HL-60 (cell line): ENCODE measurements at regions not wholly inside any gene's neighbourhood (a gene's known extent, or its start where the extent isn't known, plus 50 kb on each side); places are given as distances from the start of the nearest gene placed in this dataset.

ENCODE experiments used
- GABPA ChIP-seq: IDR thresholded peaks from 2 replicates; pipeline ENCODE4 v1.6.1; 2012; ENCODE audit warnings: low read depth
- POLR2AphosphoS5 ChIP-seq: IDR thresholded peaks from 2 replicates; pipeline ENCODE4 v1.6.1; 2012; ENCODE audit warnings: low read depth
- SPI1 ChIP-seq: IDR thresholded peaks from 2 replicates; pipeline ENCODE4 v1.6.1; 2012; ENCODE audit warnings: low read depth, mild to moderate bottlenecking, borderline replicate concordance
- TF ChIP-seq, protein P1 (sequence below): IDR thresholded peaks from one replicate; pipeline ENCODE4 v1.5.1; 2011; ENCODE audit warnings: low read length, control low read depth, inconsistent platforms; ENCODE audit not compliant: insufficient read depth

DNA sequence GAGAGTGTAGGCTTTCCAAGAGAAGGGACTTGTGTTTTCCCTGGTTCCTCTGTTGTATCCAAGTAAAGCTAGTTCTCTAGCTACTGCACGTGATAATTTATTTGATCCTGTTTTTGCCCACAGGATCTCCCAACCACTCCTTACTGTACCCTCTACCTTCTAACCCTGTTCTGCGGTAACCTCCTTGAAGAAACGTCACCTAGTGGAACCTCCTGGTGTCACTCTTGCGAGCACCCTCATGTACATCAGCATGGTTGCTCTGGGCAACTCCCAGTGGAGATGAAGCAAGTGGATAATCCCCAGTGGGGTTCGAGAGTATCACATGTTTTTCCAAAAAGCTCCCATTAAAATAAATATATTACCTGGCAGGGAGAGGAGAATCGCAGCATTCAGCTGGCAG lies 108.9 kb upstream of the CLMP start:
- TF ChIP-seq, protein P1, sequence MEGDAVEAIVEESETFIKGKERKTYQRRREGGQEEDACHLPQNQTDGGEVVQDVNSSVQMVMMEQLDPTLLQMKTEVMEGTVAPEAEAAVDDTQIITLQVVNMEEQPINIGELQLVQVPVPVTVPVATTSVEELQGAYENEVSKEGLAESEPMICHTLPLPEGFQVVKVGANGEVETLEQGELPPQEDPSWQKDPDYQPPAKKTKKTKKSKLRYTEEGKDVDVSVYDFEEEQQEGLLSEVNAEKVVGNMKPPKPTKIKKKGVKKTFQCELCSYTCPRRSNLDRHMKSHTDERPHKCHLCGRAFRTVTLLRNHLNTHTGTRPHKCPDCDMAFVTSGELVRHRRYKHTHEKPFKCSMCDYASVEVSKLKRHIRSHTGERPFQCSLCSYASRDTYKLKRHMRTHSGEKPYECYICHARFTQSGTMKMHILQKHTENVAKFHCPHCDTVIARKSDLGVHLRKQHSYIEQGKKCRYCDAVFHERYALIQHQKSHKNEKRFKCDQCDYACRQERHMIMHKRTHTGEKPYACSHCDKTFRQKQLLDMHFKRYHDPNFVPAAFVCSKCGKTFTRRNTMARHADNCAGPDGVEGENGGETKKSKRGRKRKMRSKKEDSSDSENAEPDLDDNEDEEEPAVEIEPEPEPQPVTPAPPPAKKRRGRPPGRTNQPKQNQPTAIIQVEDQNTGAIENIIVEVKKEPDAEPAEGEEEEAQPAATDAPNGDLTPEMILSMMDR, result no peak
- no peak for TF ChIP-seq POLR2AphosphoS5
- TF ChIP-seq GABPA, result no peak
- TF ChIP-seq SPI1, result no peak
